ENCODE measurements at regions not wholly inside any gene's neighbourhood (a gene's known extent, or its start where the extent isn't known, plus 50 kb on each side); places are given as distances from the start of the nearest gene placed in this dataset.
"Not testable (repeated sequence)": the region's sequence is repeated elsewhere in the genome, so short reads cannot be mapped to it uniquely, and the experiment has no call there.

DNA sequence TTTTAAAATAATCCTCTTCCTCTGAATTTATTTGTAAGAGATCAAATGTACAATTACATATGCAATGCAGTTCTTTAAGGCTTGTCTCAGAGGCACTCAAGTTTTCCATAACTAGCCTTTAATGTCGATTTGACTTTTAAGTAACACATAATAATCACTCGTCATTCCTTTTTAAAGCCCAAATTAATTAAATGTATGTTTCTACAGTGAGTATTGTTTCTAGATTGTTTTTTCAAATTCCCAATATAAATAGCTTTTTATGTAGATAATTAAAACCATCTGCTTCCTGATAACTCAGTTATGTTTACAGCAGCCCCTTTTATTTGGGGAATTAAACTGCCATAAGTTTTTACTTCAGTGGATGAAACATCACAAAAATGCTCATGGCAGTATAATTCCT lies 185.1 kb downstream of the ETNK1 start:
- TF ChIP-seq, protein P1, sequence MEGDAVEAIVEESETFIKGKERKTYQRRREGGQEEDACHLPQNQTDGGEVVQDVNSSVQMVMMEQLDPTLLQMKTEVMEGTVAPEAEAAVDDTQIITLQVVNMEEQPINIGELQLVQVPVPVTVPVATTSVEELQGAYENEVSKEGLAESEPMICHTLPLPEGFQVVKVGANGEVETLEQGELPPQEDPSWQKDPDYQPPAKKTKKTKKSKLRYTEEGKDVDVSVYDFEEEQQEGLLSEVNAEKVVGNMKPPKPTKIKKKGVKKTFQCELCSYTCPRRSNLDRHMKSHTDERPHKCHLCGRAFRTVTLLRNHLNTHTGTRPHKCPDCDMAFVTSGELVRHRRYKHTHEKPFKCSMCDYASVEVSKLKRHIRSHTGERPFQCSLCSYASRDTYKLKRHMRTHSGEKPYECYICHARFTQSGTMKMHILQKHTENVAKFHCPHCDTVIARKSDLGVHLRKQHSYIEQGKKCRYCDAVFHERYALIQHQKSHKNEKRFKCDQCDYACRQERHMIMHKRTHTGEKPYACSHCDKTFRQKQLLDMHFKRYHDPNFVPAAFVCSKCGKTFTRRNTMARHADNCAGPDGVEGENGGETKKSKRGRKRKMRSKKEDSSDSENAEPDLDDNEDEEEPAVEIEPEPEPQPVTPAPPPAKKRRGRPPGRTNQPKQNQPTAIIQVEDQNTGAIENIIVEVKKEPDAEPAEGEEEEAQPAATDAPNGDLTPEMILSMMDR (conservative IDR thresholded peaks at IDR 0.05): no peak
- H3K27ac ChIP-seq: no peak overlapping the region

DNA sequence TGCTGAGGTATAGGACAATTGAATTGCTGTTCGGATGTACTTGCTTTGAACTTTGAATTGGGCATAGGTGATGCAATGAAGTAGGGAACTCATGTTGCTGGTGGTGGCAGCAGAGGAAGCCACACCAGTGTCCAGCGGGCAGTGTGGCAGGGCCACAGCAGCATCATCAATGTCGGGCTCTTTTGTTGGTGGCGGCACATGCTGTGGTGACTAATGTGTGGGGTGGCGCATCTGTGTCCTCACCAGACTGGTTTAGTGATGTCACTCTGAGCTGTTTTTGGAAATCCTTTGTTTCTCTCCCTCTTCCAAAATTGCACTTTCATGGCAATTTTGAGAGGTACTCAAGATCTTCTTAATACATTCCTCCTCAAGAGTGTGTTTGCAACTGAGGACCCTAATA lies 187.6 kb downstream of the ETNK1 start:
- H3K27ac ChIP-seq: no peak overlapping the region
- TF ChIP-seq, protein P1 (conservative IDR thresholded peaks at IDR 0.05): no peak

DNA sequence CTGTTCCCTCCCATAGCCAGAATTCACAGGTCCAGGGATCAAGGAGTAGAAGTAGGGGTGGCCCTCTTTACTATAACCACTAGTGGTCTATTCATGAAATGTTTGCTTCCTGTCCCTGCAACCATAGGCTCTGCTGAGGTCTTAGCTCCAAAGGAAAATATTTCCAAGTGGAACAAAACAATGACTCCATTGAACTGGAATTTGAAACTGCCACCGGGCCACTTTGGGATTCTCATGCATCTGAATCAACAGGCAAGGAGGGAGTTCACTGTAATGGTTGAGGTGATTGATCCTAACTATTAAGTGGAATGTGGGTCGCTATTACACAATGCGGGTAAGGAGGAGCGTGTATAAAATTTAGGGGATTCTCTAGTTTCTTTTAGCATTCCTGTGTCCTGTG lies 197.0 kb downstream of the ETNK1 start:
- TF ChIP-seq, protein P1 (conservative IDR thresholded peaks at IDR 0.05): no peak

DNA sequence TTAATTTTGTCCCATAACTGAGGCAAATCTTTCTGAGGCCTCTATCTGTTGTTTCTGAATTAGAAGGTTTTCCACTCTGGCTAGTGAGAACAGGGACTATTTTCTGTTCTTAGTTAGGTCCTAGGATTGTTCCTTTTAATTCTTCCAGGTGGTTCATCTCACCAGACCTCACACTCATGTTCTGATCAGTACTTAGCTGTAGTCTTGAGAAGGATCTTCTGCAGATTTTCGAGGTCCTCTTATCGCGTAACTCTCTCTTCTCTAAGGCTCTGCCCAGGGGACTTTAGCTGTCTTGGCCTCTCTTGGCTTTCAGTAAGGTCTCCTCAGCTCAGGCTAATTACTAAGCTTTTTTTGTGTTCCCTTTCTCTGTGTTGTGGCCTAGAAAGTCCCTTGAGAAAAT lies 201.1 kb downstream of the ETNK1 start:
- TF ChIP-seq, protein P1 (conservative IDR thresholded peaks at IDR 0.05): no peak
- H3K27ac ChIP-seq: no peak overlapping the region

More for the DNA sequence above, 197.0 kb downstream of the ETNK1 start:
- H3K27ac ChIP-seq: no peak overlapping the region

DNA sequence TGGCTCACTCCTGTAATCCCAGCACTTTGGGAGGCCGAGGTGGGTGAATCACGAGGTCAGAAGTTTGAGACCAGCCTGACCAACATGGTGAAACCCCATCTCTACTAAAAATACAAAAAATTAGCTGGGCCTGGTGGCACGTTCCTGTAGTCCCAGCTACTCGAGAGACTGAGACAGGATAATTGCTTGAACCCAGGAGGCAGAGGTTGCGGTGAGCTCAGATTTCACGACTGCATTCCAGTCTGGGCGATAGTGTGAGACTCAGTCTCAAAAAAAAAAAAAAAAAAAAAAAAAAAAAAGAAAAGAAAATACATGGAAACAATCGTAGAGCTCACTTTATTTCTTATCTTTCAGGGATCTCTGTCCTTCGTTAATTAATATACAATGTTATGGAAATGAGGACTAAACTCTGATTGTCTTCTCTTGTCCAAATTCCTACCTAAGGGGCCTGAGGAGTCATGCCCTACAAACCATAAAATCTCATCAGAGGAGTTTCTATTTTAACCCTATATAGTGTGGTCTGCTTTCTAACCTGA lies 201.5 kb downstream of the ETNK1 start:
- H3K27ac ChIP-seq: not testable (repeated sequence)

DNA sequence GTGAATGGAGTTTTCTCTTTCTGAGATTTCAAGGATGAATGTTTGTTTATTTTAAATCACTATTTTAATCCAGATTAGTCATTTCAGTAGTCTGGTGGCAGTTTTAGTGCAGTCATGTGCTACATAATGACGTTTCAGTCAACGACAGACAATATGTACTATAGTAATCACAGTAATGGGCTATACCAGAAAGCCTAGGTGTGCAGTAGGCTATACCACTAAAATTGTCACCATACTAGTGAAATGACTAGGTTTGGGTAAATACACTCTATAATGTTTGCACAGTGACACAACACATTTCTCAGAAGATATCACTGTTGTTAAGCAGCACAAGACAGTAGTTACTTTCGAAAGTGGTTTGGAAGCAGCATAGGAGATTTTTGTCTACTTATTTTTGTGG lies 203.1 kb downstream of the ETNK1 start:
- H3K27ac ChIP-seq: no peak overlapping the region
- TF ChIP-seq, protein P1 (conservative IDR thresholded peaks at IDR 0.05): no peak

DNA sequence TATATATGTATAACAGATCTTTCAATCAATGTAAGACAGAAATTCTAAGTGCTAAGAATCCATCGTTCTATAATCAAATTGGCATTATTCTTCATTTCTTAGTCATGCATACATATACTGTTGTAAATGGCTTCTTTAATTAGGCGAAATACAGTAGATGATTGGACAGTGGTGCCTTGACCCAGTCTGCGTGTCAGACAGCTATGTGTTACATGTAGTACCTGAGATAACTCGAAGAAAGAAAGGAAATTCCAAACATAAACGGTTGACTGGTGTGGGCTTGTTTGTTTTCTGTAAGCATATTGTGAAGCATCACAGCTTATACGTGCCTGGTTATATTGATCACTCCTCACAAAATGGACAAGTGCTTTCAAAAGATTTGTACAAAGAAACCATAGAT lies 210.5 kb downstream of the ETNK1 start:
- H3K27ac ChIP-seq: no peak overlapping the region
- TF ChIP-seq, protein P1 (conservative IDR thresholded peaks at IDR 0.05): no peak

DNA sequence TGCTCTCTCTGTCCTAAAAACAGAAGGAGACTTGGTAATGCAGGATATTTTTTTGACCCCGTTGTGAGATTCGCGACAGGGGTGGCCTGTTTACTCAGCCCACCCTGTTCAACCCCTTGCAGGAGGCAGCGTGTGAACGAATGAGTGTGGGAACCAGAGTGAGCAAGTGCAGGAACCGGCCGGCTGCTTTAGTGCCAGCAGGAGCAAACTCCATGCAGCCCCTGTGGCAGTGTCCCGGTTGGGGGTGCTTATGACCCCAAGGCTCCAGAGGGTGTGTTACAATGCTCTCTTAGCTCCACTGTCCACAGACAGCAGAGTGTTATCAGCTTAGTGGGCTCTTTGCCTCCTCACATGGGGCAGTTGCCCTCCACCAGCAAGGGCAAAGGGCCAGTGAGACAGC lies 225.2 kb downstream of the ETNK1 start:
- no peak overlapping the region for H3K27ac ChIP-seq
- TF ChIP-seq, protein P1 (conservative IDR thresholded peaks at IDR 0.05): no peak

Measured in VCaP (cell line).